CD4-positive, CD25-positive, alpha-beta regulatory T cell (primary cell): ENCODE measurements at regions not wholly inside any gene's neighbourhood (a gene's known extent, or its start where the extent isn't known, plus 50 kb on each side); places are given as distances from the start of the nearest gene placed in this dataset.

Experiments
- ATAC-seq, 2 donors: fragments of 150-1000 bp; cut with Tn5 transposase; one replicate each; pipeline ENCODE4 v1.10.0; 2021; ENCODE audit warnings: low read depth in 2 of 2, moderate number of reproducible peaks in 2 of 2, moderate library complexity in 1 of 2
- DNase-seq, 3 donors: peaks; one replicate each; pipeline versions ENCODE4 v3.0.0 to v3.0.0-alpha.2; 2012 to 2022; ENCODE audit warnings: mixed read lengths in 1 of 3
- H3K27ac ChIP-seq: one replicate; pipeline ENCODE4 v1.7.0; 2013; ENCODE audit warnings: mild to moderate bottlenecking, low read length; ENCODE audit not compliant: insufficient read depth, poor library complexity, severe bottlenecking
- H3K27me3 ChIP-seq: one replicate; pipeline ENCODE4 v1.7.0; 2013; ENCODE audit warnings: low read length; ENCODE audit not compliant: control insufficient read depth, insufficient read depth
- H3K36me3 ChIP-seq: one replicate; pipeline ENCODE4 v1.7.0; 2013; ENCODE audit warnings: mild to moderate bottlenecking, low read length, moderate library complexity; ENCODE audit not compliant: control insufficient read depth, insufficient read depth
- H3K4me1 ChIP-seq: 2 replicates; pipeline ENCODE4 v1.7.0; 2013; ENCODE audit warnings: mild to moderate bottlenecking, low read length; ENCODE audit not compliant: insufficient read depth, control insufficient read depth, poor library complexity, severe bottlenecking
- H3K4me3 ChIP-seq: one replicate; pipeline ENCODE4 v1.7.0; 2013; ENCODE audit warnings: low read depth, mild to moderate bottlenecking, low read length, moderate library complexity
- H3K9me3 ChIP-seq, 2 experiments: 1 replicate in 1 of 2; 2 replicates in 1 of 2; pipeline ENCODE4 v1.7.0; 2013; ENCODE audit warnings: low read length in 2 of 2, mild to moderate bottlenecking in 1 of 2, moderate library complexity in 1 of 2; ENCODE audit not compliant: control insufficient read depth in 2 of 2
- H3K27ac Mint-ChIP-seq, 3 donors: one replicate each; pipeline ENCODE4 v1.8.0; 2020 to 2022; ENCODE audit warnings: mild to moderate bottlenecking in 3 of 3, mixed read lengths in 3 of 3, moderate library complexity in 2 of 3
- H3K27me3 Mint-ChIP-seq: one replicate; pipeline ENCODE4 v1.8.0; 2022; ENCODE audit warnings: mild to moderate bottlenecking, mixed read lengths
- H3K36me3 Mint-ChIP-seq: one replicate; pipeline ENCODE4 v1.8.0; 2020; ENCODE audit warnings: mixed read lengths
- H3K4me1 Mint-ChIP-seq, 4 donors: one replicate each; pipeline ENCODE4 v1.8.0; 2020 to 2022; ENCODE audit warnings: mixed read lengths in 4 of 4, mild to moderate bottlenecking in 1 of 4
- H3K4me3 Mint-ChIP-seq, 4 donors: one replicate each; pipeline ENCODE4 v1.8.0; 2020 to 2022; ENCODE audit warnings: mild to moderate bottlenecking in 4 of 4, mixed read lengths in 4 of 4, moderate library complexity in 3 of 4
- H3K9me3 Mint-ChIP-seq, 7 donors: one replicate each; pipeline ENCODE4 v1.8.0; 2020 to 2022; ENCODE audit warnings: mixed read lengths in 7 of 7, mild to moderate bottlenecking in 3 of 7, moderate library complexity in 2 of 7

- no peak overlapping the region for H3K4me3 Mint-ChIP-seq
- DNase-seq: no peak
- no peaks in the 10 kb centered on the region for H3K9me3 ChIP-seq
- no peaks in the 10 kb centered on the region for H3K36me3 ChIP-seq
- H3K9me3 Mint-ChIP-seq: peaks cover 0 to 7% (median 0%) of the 10 kb centered on the region in 7 donors
- H3K27me3 Mint-ChIP-seq: peaks cover 41% of the 10 kb centered on the region
- H3K27ac Mint-ChIP-seq: no peak overlapping the region
- peaks cover 3% of the 10 kb centered on the region for H3K36me3 Mint-ChIP-seq
- no peak overlapping the region for H3K4me3 ChIP-seq
- H3K27ac ChIP-seq: no peak overlapping the region
- H3K27me3 ChIP-seq: peaks cover 7% of the 10 kb centered on the region
- no peaks in the 10 kb centered on the region for H3K4me1 Mint-ChIP-seq
- no peak for ATAC-seq
- H3K4me1 ChIP-seq: no peaks in the 10 kb centered on the region
Observed at GRCh38 chr3:193989186-193989585, 146.8 kb upstream of the HES1 start.

GRCh38 chr3:193991666-193992424, 144.1 kb upstream of the HES1 start:
- no peaks in the 10 kb centered on the region for H3K4me1 ChIP-seq
- Mint-ChIP-seq H3K36me3 (no peaks in the 10 kb centered on the region), H3K27ac (no peak overlapping the region), H3K4me1 (no peaks in the 10 kb centered on the region), H3K4me3 (no peak overlapping the region), H3K9me3 (peaks cover 0 to 4% (median 0%) of the 10 kb centered on the region in 7 donors), H3K27me3 (peaks cover 28% of the 10 kb centered on the region)
- peaks cover 4% of the 10 kb centered on the region for H3K27me3 ChIP-seq
- H3K4me3 ChIP-seq: no peak overlapping the region
- no peak overlapping the region for H3K27ac ChIP-seq
- DNase-seq (no peak), ATAC-seq (no peak)
- H3K36me3 ChIP-seq: no peaks in the 10 kb centered on the region
- H3K9me3 ChIP-seq: no peaks in the 10 kb centered on the region

- Mint-ChIP-seq H3K27me3 (peaks cover 33% of the 10 kb centered on the region), H3K4me3 (no peak overlapping the region), H3K27ac (no peak overlapping the region), H3K9me3 (peaks cover 0 to 4% (median 0%) of the 10 kb centered on the region in 7 donors), H3K4me1 (no peaks in the 10 kb centered on the region), H3K36me3 (no peaks in the 10 kb centered on the region)
- Histone ChIP-seq H3K36me3 (no peaks in the 10 kb centered on the region), H3K27me3 (peaks cover 4% of the 10 kb centered on the region), H3K4me1 (no peaks in the 10 kb centered on the region), H3K9me3 (no peaks in the 10 kb centered on the region), H3K4me3 (no peak overlapping the region), H3K27ac (no peak overlapping the region)
- DNase-seq (no peak), ATAC-seq (no peak)
Observed at GRCh38 chr3:193992425-193993037, 143.4 kb upstream of the HES1 start.

- Mint-ChIP-seq H3K4me1 (no peaks in the 10 kb centered on the region), H3K4me3 (no peak overlapping the region), H3K9me3 (peaks cover 0 to 4% (median 0%) of the 10 kb centered on the region in 7 donors), H3K27me3 (peaks cover 38% of the 10 kb centered on the region), H3K36me3 (no peaks in the 10 kb centered on the region), H3K27ac (no peak overlapping the region)
- Histone ChIP-seq H3K4me3 (no peak overlapping the region), H3K36me3 (no peaks in the 10 kb centered on the region), H3K9me3 (no peaks in the 10 kb centered on the region), H3K27ac (no peak overlapping the region), H3K4me1 (no peaks in the 10 kb centered on the region), H3K27me3 (peaks cover 2% of the 10 kb centered on the region)
- DNase-seq (no peak), ATAC-seq (no peak)
Observed at GRCh38 chr3:193996221-193996620, 139.7 kb upstream of the HES1 start.

- no peaks in the 10 kb centered on the region for H3K9me3 ChIP-seq
- Mint-ChIP-seq H3K4me1 (no peaks in the 10 kb centered on the region), H3K9me3 (peaks cover 0 to under 1% (median 0%) of the 10 kb centered on the region in 7 donors), H3K4me3 (no peak overlapping the region), H3K27me3 (peaks cover 39% of the 10 kb centered on the region), H3K27ac (no peak overlapping the region), H3K36me3 (no peaks in the 10 kb centered on the region)
- H3K27ac ChIP-seq: no peak overlapping the region
- no peaks in the 10 kb centered on the region for H3K36me3 ChIP-seq
- H3K27me3 ChIP-seq: peaks cover 2% of the 10 kb centered on the region
- H3K4me3 ChIP-seq: no peak overlapping the region
- H3K4me1 ChIP-seq: no peaks in the 10 kb centered on the region
- DNase-seq (no peak), ATAC-seq (no peak)
Observed at GRCh38 chr3:193996641-193997089, 139.3 kb upstream of the HES1 start.

GRCh38 chr3:193997228-193998122, 138.5 kb upstream of the HES1 start:
- Histone ChIP-seq H3K4me3 (no peak overlapping the region), H3K27ac (no peak overlapping the region), H3K4me1 (no peaks in the 10 kb centered on the region), H3K9me3 (no peaks in the 10 kb centered on the region), H3K36me3 (no peaks in the 10 kb centered on the region), H3K27me3 (peaks cover 2% of the 10 kb centered on the region)
- H3K4me1 Mint-ChIP-seq: peaks cover 0 to 3% (median 1%) of the 10 kb centered on the region in 4 donors
- no peaks in the 10 kb centered on the region for H3K36me3 Mint-ChIP-seq
- H3K27me3 Mint-ChIP-seq: peaks cover 37% of the 10 kb centered on the region
- no peak for DNase-seq
- H3K4me3 Mint-ChIP-seq: no peak overlapping the region
- no peaks in the 10 kb centered on the region for H3K9me3 Mint-ChIP-seq
- H3K27ac Mint-ChIP-seq: no peak overlapping the region
- ATAC-seq: no peak

GRCh38 chr3:193998123-193998448, 137.9 kb upstream of the HES1 start:
- no peak for DNase-seq
- H3K27me3 Mint-ChIP-seq: peaks cover 33% of the 10 kb centered on the region
- no peak overlapping the region for H3K27ac ChIP-seq
- no peaks in the 10 kb centered on the region for H3K9me3 Mint-ChIP-seq
- H3K4me1 ChIP-seq: peaks cover 2% of the 10 kb centered on the region
- no peaks in the 10 kb centered on the region for H3K9me3 ChIP-seq
- peaks cover 0 to 4% (median 1%) of the 10 kb centered on the region in 4 donors for H3K4me1 Mint-ChIP-seq
- H3K27ac Mint-ChIP-seq: no peak overlapping the region
- no peak overlapping the region for H3K4me3 ChIP-seq
- no peaks in the 10 kb centered on the region for H3K36me3 Mint-ChIP-seq
- peaks cover 2% of the 10 kb centered on the region for H3K27me3 ChIP-seq
- H3K36me3 ChIP-seq: no peaks in the 10 kb centered on the region
- no peak for ATAC-seq
- H3K4me3 Mint-ChIP-seq: no peak overlapping the region
